Gastrocnemius medialis (tissue), 4 donors: ENCODE measurements at regions not wholly inside any gene's neighbourhood (a gene's known extent, or its start where the extent isn't known, plus 50 kb on each side); places are given as distances from the start of the nearest gene placed in this dataset.

Experiments
- ATAC-seq, 2 donors: fragments of 150-250 bp; one replicate each; pipeline ENCODE4 v1.9.1; 2016
- DNase-seq, 2 donors: peaks; one replicate each; pipeline ENCODE4 v3.0.0-alpha.2; 2019
- H3K27ac ChIP-seq, 4 donors: fragments of 200-600 bp; sonication (generic); 1 replicate in 1 of 4; 2 replicates in 3 of 4; pipeline ENCODE4 v1.5.1; 2016 to 2018; ENCODE audit warnings: mild to moderate bottlenecking in 2 of 4, moderate library complexity in 1 of 4
- H3K27me3 ChIP-seq, 3 donors: fragments of 200-600 bp; sonication (generic) in 2 of 3; 1 replicate in 1 of 3; 2 replicates in 2 of 3; pipeline versions ENCODE4 v1.5.1 to v1.6.0; 2016 to 2019; ENCODE audit warnings: mild to moderate bottlenecking in 1 of 3, moderate library complexity in 1 of 3
- H3K36me3 ChIP-seq, 2 donors: fragments of 200-600 bp; sonication (generic) in 1 of 2; one replicate each; pipeline ENCODE4 v1.5.1; 2017 to 2018
- H3K4me1 ChIP-seq, 2 donors: fragments of 200-600 bp; sonication (generic) in 1 of 2; one replicate each; pipeline ENCODE4 v1.5.1; 2016 to 2017; ENCODE audit warnings: mild to moderate bottlenecking in 2 of 2
- H3K4me3 ChIP-seq, 4 donors: fragments of 200-600 bp; sonication (generic) in 3 of 4; 1 replicate in 1 of 4; 2 replicates in 3 of 4; pipeline ENCODE4 v1.5.1; 2016 to 2019; ENCODE audit warnings: mild to moderate bottlenecking in 2 of 4
- H3K9me3 ChIP-seq, 3 donors: fragments of 200-600 bp; sonication (generic) in 2 of 3; 1 replicate in 1 of 3; 2 replicates in 2 of 3; pipeline ENCODE4 v1.5.1; 2016 to 2019
- POLR2A ChIP-seq, 2 donors: fragments of 450-650 bp; IDR thresholded peaks; one replicate each; pipeline ENCODE4 v1.6.1; 2017; ENCODE audit warnings: antibody characterized with exemption in 2 of 2, mild to moderate bottlenecking in 2 of 2, moderate library complexity in 2 of 2
- in situ Hi-C, 4 donors: fragments of 200-750 bp; cut with MboI; loops; one replicate each; pipeline versions ENCODE4 v1.15.0 to v1.8.0; 2017; ENCODE audit warnings: low sequenced_read_pairs in 4 of 4
- intact Hi-C: fragments of 100-400 bp; cut with DNase I; formaldehyde crosslinking; loops from one replicate; pipeline ENCODE4 v1.15.1; 2023; ENCODE audit warnings: low total_unique reads
- TF ChIP-seq, protein P1 (sequence below), 5 experiments: fragments of 450-650 bp in 3 of 5; fragments of 200-600 bp in 2 of 5; sonication (generic) in 2 of 5; IDR thresholded peaks in 4 of 5; conservative IDR thresholded peaks in 1 of 5; 1 replicate in 4 of 5; 2 replicates in 1 of 5; pipeline ENCODE4 v1.5.1; 2016 to 2019; ENCODE audit warnings: antibody characterized with exemption in 5 of 5, mild to moderate bottlenecking in 3 of 5, moderate library complexity in 3 of 5

DNA sequence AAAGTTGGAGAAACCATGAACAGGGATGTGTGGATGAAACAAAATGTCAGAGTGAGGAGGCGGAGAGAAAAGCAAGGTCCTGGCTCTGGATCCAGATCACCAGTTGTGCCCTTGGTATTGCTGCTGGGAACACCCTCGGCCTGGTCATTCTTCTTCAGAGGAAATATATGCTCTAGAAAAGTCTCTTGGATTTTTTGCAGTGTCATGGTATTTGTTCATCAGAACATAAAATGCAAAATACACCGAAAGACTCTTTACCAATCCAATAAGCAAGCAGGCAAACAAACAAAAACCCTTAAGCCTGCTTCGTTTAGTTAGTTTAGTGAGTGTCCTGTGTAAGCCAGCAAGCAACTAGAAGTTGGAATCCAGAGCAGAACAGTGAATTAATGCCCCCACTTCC, 88.7 kb upstream of the CDH6 start:
- Histone ChIP-seq H3K36me3 (no peaks in the 10 kb centered on the region), H3K27ac (no peak overlapping the region), H3K4me1 (no peaks in the 10 kb centered on the region), H3K4me3 (no peak overlapping the region), H3K27me3 (no peaks in the 10 kb centered on the region), H3K9me3 (no peaks in the 10 kb centered on the region)
- no peak for TF ChIP-seq POLR2A (IDR thresholded peaks at IDR 0.05)
- TF ChIP-seq, protein P1, sequence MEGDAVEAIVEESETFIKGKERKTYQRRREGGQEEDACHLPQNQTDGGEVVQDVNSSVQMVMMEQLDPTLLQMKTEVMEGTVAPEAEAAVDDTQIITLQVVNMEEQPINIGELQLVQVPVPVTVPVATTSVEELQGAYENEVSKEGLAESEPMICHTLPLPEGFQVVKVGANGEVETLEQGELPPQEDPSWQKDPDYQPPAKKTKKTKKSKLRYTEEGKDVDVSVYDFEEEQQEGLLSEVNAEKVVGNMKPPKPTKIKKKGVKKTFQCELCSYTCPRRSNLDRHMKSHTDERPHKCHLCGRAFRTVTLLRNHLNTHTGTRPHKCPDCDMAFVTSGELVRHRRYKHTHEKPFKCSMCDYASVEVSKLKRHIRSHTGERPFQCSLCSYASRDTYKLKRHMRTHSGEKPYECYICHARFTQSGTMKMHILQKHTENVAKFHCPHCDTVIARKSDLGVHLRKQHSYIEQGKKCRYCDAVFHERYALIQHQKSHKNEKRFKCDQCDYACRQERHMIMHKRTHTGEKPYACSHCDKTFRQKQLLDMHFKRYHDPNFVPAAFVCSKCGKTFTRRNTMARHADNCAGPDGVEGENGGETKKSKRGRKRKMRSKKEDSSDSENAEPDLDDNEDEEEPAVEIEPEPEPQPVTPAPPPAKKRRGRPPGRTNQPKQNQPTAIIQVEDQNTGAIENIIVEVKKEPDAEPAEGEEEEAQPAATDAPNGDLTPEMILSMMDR (IDR thresholded peaks at IDR 0.05 in 4 of 5, conservative IDR thresholded peaks at IDR 0.05 in 1 of 5), result no peak
- DNase-seq, result no peak
- in situ Hi-C loops, result no loop called here
- intact Hi-C loops, result no loop called here
- ATAC-seq, result no peak

DNA sequence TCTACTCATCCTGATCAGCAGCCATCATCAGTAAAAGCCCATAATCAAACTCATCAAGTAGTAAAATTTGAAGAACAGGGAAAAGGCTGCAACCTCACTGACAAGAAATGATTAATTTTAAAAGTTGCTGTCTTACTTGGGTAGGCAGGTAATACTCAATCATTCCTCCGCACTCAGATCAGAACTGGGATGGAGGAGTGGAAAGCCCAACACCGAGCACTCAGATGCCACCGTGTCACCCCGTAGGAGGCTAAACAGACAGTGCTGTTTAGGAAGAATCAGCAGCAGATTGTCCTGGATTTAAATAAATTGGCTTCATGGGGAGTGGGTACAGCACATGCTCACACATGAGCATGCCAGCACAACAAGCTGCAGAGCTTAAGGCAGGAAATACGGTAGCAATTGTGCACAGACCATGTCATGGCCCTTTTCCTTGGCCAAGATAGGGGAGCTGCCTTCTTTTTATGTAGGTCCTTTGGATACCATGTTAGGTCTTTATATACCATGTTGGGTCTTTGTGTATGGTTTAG, 92.6 kb upstream of the CDH6 start:
- ATAC-seq, result no peak
- in situ Hi-C loops, result no loop called here
- H3K4me3 ChIP-seq, result no peak overlapping the region

DNA sequence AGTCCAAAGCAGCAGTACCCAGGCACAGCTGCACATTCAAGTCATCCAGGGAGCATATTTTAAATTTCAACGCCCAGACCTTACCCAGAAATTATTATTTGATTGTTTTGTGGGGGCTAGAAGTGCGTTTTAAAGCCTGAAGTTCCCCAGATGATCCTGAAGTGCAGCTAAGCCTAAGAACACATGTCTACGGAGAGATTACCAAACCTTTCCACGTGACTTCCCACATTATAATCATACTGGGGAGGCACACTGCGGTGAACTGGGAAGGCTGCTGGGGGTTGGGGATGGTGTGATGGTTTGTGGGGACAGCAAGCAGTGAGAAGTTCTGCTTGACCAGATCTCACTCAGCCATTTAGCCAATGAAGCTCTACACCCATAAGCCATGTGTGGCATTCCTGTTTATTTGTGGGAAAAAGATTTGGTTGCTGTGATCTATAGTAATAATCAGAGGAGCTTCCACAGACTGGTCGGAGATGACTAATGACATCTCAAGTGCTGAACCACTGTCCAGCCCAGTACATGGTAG, 93.4 kb upstream of the CDH6 start:
- Histone ChIP-seq H3K4me3 (no peak overlapping the region), H3K9me3 (no peaks in the 10 kb centered on the region), H3K27me3 (no peaks in the 10 kb centered on the region), H3K4me1 (no peaks in the 10 kb centered on the region), H3K27ac (no peak overlapping the region), H3K36me3 (no peaks in the 10 kb centered on the region)
- ATAC-seq (no peak), DNase-seq (no peak)
- TF ChIP-seq, protein P1 (IDR thresholded peaks at IDR 0.05 in 4 of 5, conservative IDR thresholded peaks at IDR 0.05 in 1 of 5), result no peak
- TF ChIP-seq POLR2A (IDR thresholded peaks at IDR 0.05), result no peak
- intact Hi-C loops (no loop called here), in situ Hi-C loops (no loop called here)

More for the DNA sequence above, 92.6 kb upstream of the CDH6 start:
- intact Hi-C loops, result no loop called here
- H3K9me3 ChIP-seq, result no peaks in the 10 kb centered on the region
- H3K27me3 ChIP-seq, result no peaks in the 10 kb centered on the region
- no peak for TF ChIP-seq POLR2A (IDR thresholded peaks at IDR 0.05)
- no peak for DNase-seq
- no peak overlapping the region for H3K27ac ChIP-seq
- no peaks in the 10 kb centered on the region for H3K4me1 ChIP-seq
- H3K36me3 ChIP-seq, result no peaks in the 10 kb centered on the region

DNA sequence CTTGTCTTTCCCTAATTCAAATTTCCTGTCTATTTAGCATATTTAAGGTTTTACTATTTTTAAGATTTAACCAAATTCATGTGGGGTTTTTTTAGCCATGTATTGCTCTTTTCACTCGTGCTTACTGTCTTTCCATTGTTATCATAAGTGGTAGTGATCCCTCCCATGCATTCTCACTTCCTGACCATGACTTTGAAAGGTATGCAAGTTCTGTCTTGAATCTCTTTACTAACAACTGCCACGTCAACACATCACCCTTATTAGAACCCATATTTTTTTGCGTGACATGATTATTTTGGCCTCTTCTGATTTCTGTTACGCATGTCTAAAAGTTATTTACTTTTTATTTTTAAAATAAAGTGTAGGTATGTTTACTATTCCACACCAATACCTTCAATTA, 94.7 kb upstream of the CDH6 start:
- Histone ChIP-seq H3K27me3 (no peaks in the 10 kb centered on the region), H3K9me3 (no peaks in the 10 kb centered on the region), H3K36me3 (no peaks in the 10 kb centered on the region), H3K4me3 (no peak overlapping the region), H3K4me1 (no peaks in the 10 kb centered on the region), H3K27ac (no peak overlapping the region)
- in situ Hi-C loops (no loop called here), intact Hi-C loops (no loop called here)
- no peak for DNase-seq
- TF ChIP-seq POLR2A (IDR thresholded peaks at IDR 0.05), result no peak
- TF ChIP-seq, protein P1 (IDR thresholded peaks at IDR 0.05 in 4 of 5, conservative IDR thresholded peaks at IDR 0.05 in 1 of 5), result no peak
- ATAC-seq, result no peak

DNA sequence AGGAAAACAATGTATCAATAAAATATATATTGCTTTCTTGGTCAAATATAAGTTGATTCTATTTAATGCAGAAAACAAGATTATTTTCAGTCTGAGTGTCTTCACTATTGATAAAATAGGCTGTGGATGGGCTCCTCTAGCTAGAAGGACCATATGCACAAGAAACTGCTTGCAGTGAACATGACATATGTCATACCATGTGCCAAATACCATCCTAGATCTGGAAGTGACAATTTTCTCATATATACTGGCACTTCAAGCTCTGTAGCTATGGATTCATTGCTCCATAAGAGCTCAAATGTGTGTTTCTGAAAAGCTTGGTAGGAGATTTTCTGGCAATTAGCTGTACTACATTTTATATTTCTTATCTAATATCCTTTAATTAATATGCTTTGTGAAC, 95.6 kb upstream of the CDH6 start:
- Histone ChIP-seq H3K27ac (no peak overlapping the region), H3K4me1 (no peaks in the 10 kb centered on the region), H3K36me3 (no peaks in the 10 kb centered on the region), H3K9me3 (no peaks in the 10 kb centered on the region), H3K4me3 (no peak overlapping the region), H3K27me3 (no peaks in the 10 kb centered on the region)
- no peak for TF ChIP-seq POLR2A (IDR thresholded peaks at IDR 0.05)
- TF ChIP-seq, protein P1 (IDR thresholded peaks at IDR 0.05 in 4 of 5, conservative IDR thresholded peaks at IDR 0.05 in 1 of 5), result no peak
- ATAC-seq, result no peak
- intact Hi-C loops, result no loop called here
- in situ Hi-C loops, result no loop called here
- DNase-seq, result no peak
